ENCODE measurements at regions not wholly inside any gene's neighbourhood (a gene's known extent, or its start where the extent isn't known, plus 50 kb on each side); places are given as distances from the start of the nearest gene placed in this dataset.
"Not testable (repeated sequence)": the region's sequence is repeated elsewhere in the genome, so short reads cannot be mapped to it uniquely, and the experiment has no call there.

GRCh38 chr7:149930374-149931068 is 56.8 kb downstream of the ATP6V0E2 start:
- H3K27ac ChIP-seq (ENCODE audit: extremely low read length, insufficient read depth, low read length); H3K4me1 ChIP-seq (ENCODE audit: insufficient read depth, low read length); intact Hi-C loops (cut with micrococcal nuclease; ENCODE audit: unreplicated experiment); in situ Hi-C loops (cut with HindIII; ENCODE audit: extremely low pct_ligation_motif_present, low pct_unique_long_range_greater_than_20kb); CTCF ChIA-PET (ENCODE audit: low intra/inter-chr PET ratio, low total read pairs); DNase-seq (ENCODE audit: low spot score); H3K4me2 ChIP-seq (ENCODE audit: low read depth, low read length); H3K9me3 ChIP-seq (ENCODE audit: low read length); FAIRE-seq; H4K20me1 ChIP-seq (ENCODE audit: insufficient read depth, low read length); H3K27me3 ChIP-seq (ENCODE audit: control insufficient read depth in 1 of 2, insufficient read depth in 2 of 2, low read length in 2 of 2); POLR2A ChIA-PET; H3K79me2 ChIP-seq (ENCODE audit: insufficient read depth, low read length); H3K4me3 ChIP-seq (replicated peaks in 1 of 3; ENCODE audit: insufficient read depth in 1 of 3, low read depth in 2 of 3, low read length in 3 of 3); H3K9ac ChIP-seq (ENCODE audit: insufficient read depth, low read depth, low read length); H2AFZ ChIP-seq (ENCODE audit: low read length); ATAC-seq; BruUV-seq (replicated peaks); H3K36me3 ChIP-seq (replicated peaks in 1 of 2; ENCODE audit: control insufficient read depth in 1 of 2, insufficient read depth in 2 of 2, low read length in 2 of 2): not testable (repeated sequence)
- WGBS (ENCODE audit: low lambda C conversion rate) = 62% methylated on average over 7 of the region's 7 CpGs

DNA sequence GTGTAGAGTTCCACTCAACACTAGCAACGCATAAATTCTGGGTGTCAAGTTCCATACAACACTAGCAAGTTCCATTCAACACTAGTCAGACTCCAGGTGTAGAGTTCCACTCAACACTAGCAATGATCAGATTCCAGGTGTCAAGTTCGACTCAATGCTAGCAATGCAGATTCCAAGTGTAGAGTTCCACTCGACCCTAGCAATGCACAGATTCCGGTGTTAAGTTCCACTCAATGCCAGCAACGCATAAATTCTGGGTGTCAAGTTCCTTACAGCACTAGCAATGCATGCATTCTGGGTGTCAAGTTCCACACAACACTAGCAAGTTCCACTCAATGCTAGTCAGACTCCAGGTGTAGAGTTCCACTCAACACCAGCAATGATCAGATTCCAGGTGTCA is 60.0 kb downstream of the ATP6V0E2 start:
- in situ Hi-C loops (cut with HindIII; ENCODE audit: extremely low pct_ligation_motif_present, low pct_unique_long_range_greater_than_20kb); H3K27me3 ChIP-seq (ENCODE audit: control insufficient read depth in 1 of 2, insufficient read depth in 2 of 2, low read length in 2 of 2); H3K27ac ChIP-seq (ENCODE audit: extremely low read length, insufficient read depth, low read length); H3K4me3 ChIP-seq (replicated peaks in 1 of 3; ENCODE audit: insufficient read depth in 1 of 3, low read depth in 2 of 3, low read length in 3 of 3); H4K20me1 ChIP-seq (ENCODE audit: insufficient read depth, low read length); H3K4me1 ChIP-seq (ENCODE audit: insufficient read depth, low read length); POLR2A ChIA-PET; H3K9me3 ChIP-seq (ENCODE audit: low read length); BruUV-seq (replicated peaks); H3K9ac ChIP-seq (ENCODE audit: insufficient read depth, low read depth, low read length); H3K4me2 ChIP-seq (ENCODE audit: low read depth, low read length); CTCF ChIA-PET (ENCODE audit: low intra/inter-chr PET ratio, low total read pairs); DNase-seq (ENCODE audit: low spot score); H2AFZ ChIP-seq (ENCODE audit: low read length); H3K79me2 ChIP-seq (ENCODE audit: insufficient read depth, low read length); ATAC-seq; FAIRE-seq; intact Hi-C loops (cut with micrococcal nuclease; ENCODE audit: unreplicated experiment); H3K36me3 ChIP-seq (replicated peaks in 1 of 2; ENCODE audit: control insufficient read depth in 1 of 2, insufficient read depth in 2 of 2, low read length in 2 of 2): not testable (repeated sequence)
- 75% methylated on average over 4 of the region's 5 CpGs for WGBS (ENCODE audit: low lambda C conversion rate)

DNA sequence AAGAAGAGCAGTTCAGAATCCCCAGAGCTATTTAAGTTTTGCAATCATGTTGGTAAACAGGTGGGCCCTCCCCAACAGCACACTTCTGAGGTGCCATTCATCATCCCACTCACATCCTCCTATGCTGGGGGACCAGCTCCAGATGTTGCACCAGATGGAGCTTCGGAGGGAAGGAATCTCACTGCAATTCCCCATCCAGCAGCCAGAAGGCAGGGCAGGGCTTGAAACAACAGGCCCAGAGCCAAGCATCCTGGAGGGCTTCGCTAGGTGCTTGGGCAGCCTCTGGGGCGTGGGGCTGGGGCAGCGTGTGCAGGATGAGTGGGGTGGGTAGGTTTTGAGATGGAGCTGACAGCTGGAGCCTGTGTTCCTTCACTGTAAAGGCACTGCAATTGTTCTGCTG is 73.6 kb downstream of the ATP6V0E2 start:
- CTCF ChIA-PET (ENCODE audit: low intra/inter-chr PET ratio, low total read pairs); H3K27me3 ChIP-seq (ENCODE audit: control insufficient read depth in 1 of 2, insufficient read depth in 2 of 2, low read length in 2 of 2); in situ Hi-C loops (cut with HindIII; ENCODE audit: extremely low pct_ligation_motif_present, low pct_unique_long_range_greater_than_20kb); H3K79me2 ChIP-seq (ENCODE audit: insufficient read depth, low read length); H3K4me2 ChIP-seq (ENCODE audit: low read depth, low read length); H3K36me3 ChIP-seq (replicated peaks in 1 of 2; ENCODE audit: control insufficient read depth in 1 of 2, insufficient read depth in 2 of 2, low read length in 2 of 2); POLR2A ChIA-PET; BruUV-seq (replicated peaks); DNase-seq (ENCODE audit: low spot score); H3K4me3 ChIP-seq (replicated peaks in 1 of 3; ENCODE audit: insufficient read depth in 1 of 3, low read depth in 2 of 3, low read length in 3 of 3); H3K9me3 ChIP-seq (ENCODE audit: low read length); H3K4me1 ChIP-seq (ENCODE audit: insufficient read depth, low read length); intact Hi-C loops (cut with micrococcal nuclease; ENCODE audit: unreplicated experiment); H4K20me1 ChIP-seq (ENCODE audit: insufficient read depth, low read length); H3K27ac ChIP-seq (ENCODE audit: extremely low read length, insufficient read depth, low read length); H2AFZ ChIP-seq (ENCODE audit: low read length); H3K9ac ChIP-seq (ENCODE audit: insufficient read depth, low read depth, low read length): not testable (repeated sequence)
- ATAC-seq (peak; percentile 72), FAIRE-seq (peak; percentile 34)
- no CpG with 5 or more reads among the region's 4 CpGs for WGBS (ENCODE audit: low lambda C conversion rate)

GRCh38 chr7:149948444-149948843 is 74.7 kb downstream of the ATP6V0E2 start:
- WGBS (ENCODE audit: low lambda C conversion rate) = 68% methylated on average over 5 of the region's 13 CpGs
- H3K4me2 ChIP-seq (ENCODE audit: low read depth, low read length); in situ Hi-C loops (cut with HindIII; ENCODE audit: extremely low pct_ligation_motif_present, low pct_unique_long_range_greater_than_20kb); H4K20me1 ChIP-seq (ENCODE audit: insufficient read depth, low read length); ATAC-seq; intact Hi-C loops (cut with micrococcal nuclease; ENCODE audit: unreplicated experiment); H3K27ac ChIP-seq (ENCODE audit: extremely low read length, insufficient read depth, low read length); H3K27me3 ChIP-seq (ENCODE audit: control insufficient read depth in 1 of 2, insufficient read depth in 2 of 2, low read length in 2 of 2); POLR2A ChIA-PET; FAIRE-seq; H3K9ac ChIP-seq (ENCODE audit: insufficient read depth, low read depth, low read length); H3K9me3 ChIP-seq (ENCODE audit: low read length); H3K4me3 ChIP-seq (replicated peaks in 1 of 3; ENCODE audit: insufficient read depth in 1 of 3, low read depth in 2 of 3, low read length in 3 of 3); H3K79me2 ChIP-seq (ENCODE audit: insufficient read depth, low read length); BruUV-seq (replicated peaks); DNase-seq (ENCODE audit: low spot score); H3K36me3 ChIP-seq (replicated peaks in 1 of 2; ENCODE audit: control insufficient read depth in 1 of 2, insufficient read depth in 2 of 2, low read length in 2 of 2); H2AFZ ChIP-seq (ENCODE audit: low read length); CTCF ChIA-PET (ENCODE audit: low intra/inter-chr PET ratio, low total read pairs); H3K4me1 ChIP-seq (ENCODE audit: insufficient read depth, low read length): not testable (repeated sequence)
